ENCODE measurements at regions not wholly inside any gene's neighbourhood (a gene's known extent, or its start where the extent isn't known, plus 50 kb on each side); places are given as distances from the start of the nearest gene placed in this dataset.

DNA sequence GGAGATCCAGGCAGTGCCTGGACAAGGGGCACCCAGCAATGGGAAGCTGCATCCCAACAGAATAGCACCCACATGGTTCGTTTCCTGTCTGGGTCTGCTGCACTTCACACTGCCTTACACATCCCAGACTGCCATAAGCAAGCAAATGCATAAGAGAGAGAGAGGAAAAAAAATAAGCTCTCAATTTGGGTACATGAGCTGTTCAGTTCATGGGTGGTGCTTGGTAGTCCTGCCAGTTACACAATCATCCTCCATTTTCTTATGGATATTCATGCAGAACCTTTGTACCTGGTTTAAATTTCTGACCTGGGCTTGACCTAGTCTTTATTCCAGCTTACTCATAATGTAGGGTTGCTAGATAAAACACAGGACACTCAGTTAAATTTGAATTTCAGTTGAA is 733.6 kb downstream of the TNS3 start:
- no peaks in the 10 kb centered on the region for H3K79me2 ChIP-seq (ENCODE audit: control insufficient read depth, insufficient read depth, low read length)
- H3K9ac ChIP-seq (ENCODE audit: low read length), result no peak overlapping the region
- H4K20me1 ChIP-seq (ENCODE audit: control insufficient read depth, insufficient read depth, low read length, poor library complexity, severe bottlenecking), result no peaks in the 10 kb centered on the region
- DNase-seq (no peak), ATAC-seq (ENCODE audit: low read depth) (no peak)
- H3K4me3 ChIP-seq (ENCODE audit: control extremely low read depth in 1 of 5, extremely low read depth in 1 of 5, insufficient read depth in 1 of 5, low read depth in 2 of 5, low read length in 4 of 5), result no peak overlapping the region
- H3K4me1 ChIP-seq (ENCODE audit: control insufficient read depth in 2 of 2, insufficient read depth in 2 of 2, low read length in 2 of 2), result no peaks in the 10 kb centered on the region
- CTCF ChIA-PET, result no interaction called here
- no peaks in the 10 kb centered on the region for H3K27me3 Mint-ChIP-seq
- no peak overlapping the region for H3K27ac ChIP-seq (ENCODE audit: low read length in 2 of 2)
- H3K9me3 ChIP-seq (ENCODE audit: control extremely low read depth in 1 of 3, control insufficient read depth in 2 of 3, insufficient read depth in 1 of 3, low read length in 2 of 3), result peaks cover 0 to 2% (median 0%) of the 10 kb centered on the region in 3 donors
- H3K4me1 Mint-ChIP-seq, result no peaks in the 10 kb centered on the region
- H3K4me3 Mint-ChIP-seq, result no peak overlapping the region
- intact Hi-C loops (cut with micrococcal nuclease), result no loop called here
- H3K36me3 ChIP-seq (replicated peaks in 1 of 2; ENCODE audit: control extremely low read depth in 1 of 2, control insufficient read depth in 1 of 2, extremely low read depth in 1 of 2, insufficient read depth in 2 of 2, low read length in 1 of 2), result no peaks in the 10 kb centered on the region
- TF ChIP-seq EZH2 (IDR thresholded peaks at IDR 0.05; ENCODE audit: borderline replicate concordance, insufficient read depth, low read depth, low read length, poor library complexity, severe bottlenecking), result no peak
- TF ChIP-seq, protein P1, sequence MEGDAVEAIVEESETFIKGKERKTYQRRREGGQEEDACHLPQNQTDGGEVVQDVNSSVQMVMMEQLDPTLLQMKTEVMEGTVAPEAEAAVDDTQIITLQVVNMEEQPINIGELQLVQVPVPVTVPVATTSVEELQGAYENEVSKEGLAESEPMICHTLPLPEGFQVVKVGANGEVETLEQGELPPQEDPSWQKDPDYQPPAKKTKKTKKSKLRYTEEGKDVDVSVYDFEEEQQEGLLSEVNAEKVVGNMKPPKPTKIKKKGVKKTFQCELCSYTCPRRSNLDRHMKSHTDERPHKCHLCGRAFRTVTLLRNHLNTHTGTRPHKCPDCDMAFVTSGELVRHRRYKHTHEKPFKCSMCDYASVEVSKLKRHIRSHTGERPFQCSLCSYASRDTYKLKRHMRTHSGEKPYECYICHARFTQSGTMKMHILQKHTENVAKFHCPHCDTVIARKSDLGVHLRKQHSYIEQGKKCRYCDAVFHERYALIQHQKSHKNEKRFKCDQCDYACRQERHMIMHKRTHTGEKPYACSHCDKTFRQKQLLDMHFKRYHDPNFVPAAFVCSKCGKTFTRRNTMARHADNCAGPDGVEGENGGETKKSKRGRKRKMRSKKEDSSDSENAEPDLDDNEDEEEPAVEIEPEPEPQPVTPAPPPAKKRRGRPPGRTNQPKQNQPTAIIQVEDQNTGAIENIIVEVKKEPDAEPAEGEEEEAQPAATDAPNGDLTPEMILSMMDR (IDR thresholded peaks at IDR 0.05), result no peak
- WGBS (ENCODE audit: insufficient coverage), result no CpG with 5 or more reads among the region's 1 CpG
- H2AFZ ChIP-seq (ENCODE audit: insufficient read depth, low read depth, low read length, poor library complexity, severe bottlenecking), result no peak overlapping the region
- no peaks in the 10 kb centered on the region for H3K27me3 ChIP-seq (replicated peaks in 1 of 4; ENCODE audit: control extremely low read depth in 1 of 4, control insufficient read depth in 3 of 4, insufficient read depth in 4 of 4, low read length in 3 of 4)
- H3K4me2 ChIP-seq (replicated peaks; ENCODE audit: low read depth, low read length, poor library complexity, severe bottlenecking), result no peak overlapping the region
- POLR2A ChIA-PET, result no interaction called here
- no peak overlapping the region for H3K27ac Mint-ChIP-seq
- no peaks in the 10 kb centered on the region for H3K9me3 Mint-ChIP-seq (ENCODE audit: insufficient read depth)

DNA sequence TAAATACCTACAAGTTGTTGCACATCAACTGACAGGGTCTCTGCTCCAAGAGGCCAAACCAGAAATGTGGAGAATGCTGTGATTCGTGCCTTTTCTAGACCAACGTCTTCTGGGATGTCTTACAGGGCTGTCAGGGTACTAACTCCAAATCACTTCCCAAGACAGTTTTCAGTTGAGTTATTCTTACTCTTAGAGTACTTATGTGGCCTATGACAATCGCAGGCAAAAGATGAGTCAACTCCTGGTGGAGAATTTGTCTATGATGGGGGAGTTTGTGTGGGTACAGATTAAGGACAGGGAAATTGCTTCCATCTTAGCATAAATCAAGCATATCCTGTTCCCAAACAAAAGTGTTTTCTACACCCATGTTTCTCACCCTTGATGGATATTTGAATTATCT is 734.8 kb downstream of the TNS3 start:
- WGBS (ENCODE audit: insufficient coverage), result 86% methylated on average over 2 of the region's 3 CpGs
- Mint-ChIP-seq H3K27ac (no peak overlapping the region), H3K9me3 (ENCODE audit: insufficient read depth) (no peaks in the 10 kb centered on the region), H3K4me3 (no peak overlapping the region), H3K4me1 (no peaks in the 10 kb centered on the region), H3K27me3 (no peaks in the 10 kb centered on the region)
- Histone ChIP-seq H3K4me3 (ENCODE audit: control extremely low read depth in 1 of 5, extremely low read depth in 1 of 5, insufficient read depth in 1 of 5, low read depth in 2 of 5, low read length in 4 of 5) (no peak overlapping the region), H3K9me3 (ENCODE audit: control extremely low read depth in 1 of 3, control insufficient read depth in 2 of 3, insufficient read depth in 1 of 3, low read length in 2 of 3) (peaks cover 0 to 2% (median 0%) of the 10 kb centered on the region in 3 donors), H3K36me3 (replicated peaks in 1 of 2; ENCODE audit: control extremely low read depth in 1 of 2, control insufficient read depth in 1 of 2, extremely low read depth in 1 of 2, insufficient read depth in 2 of 2, low read length in 1 of 2) (no peaks in the 10 kb centered on the region), H2AFZ (ENCODE audit: insufficient read depth, low read depth, low read length, poor library complexity, severe bottlenecking) (no peak overlapping the region), H3K9ac (ENCODE audit: low read length) (no peak overlapping the region), H3K4me2 (replicated peaks; ENCODE audit: low read depth, low read length, poor library complexity, severe bottlenecking) (no peak overlapping the region), H3K4me1 (ENCODE audit: control insufficient read depth in 2 of 2, insufficient read depth in 2 of 2, low read length in 2 of 2) (no peaks in the 10 kb centered on the region), H3K27me3 (replicated peaks in 1 of 4; ENCODE audit: control extremely low read depth in 1 of 4, control insufficient read depth in 3 of 4, insufficient read depth in 4 of 4, low read length in 3 of 4) (no peaks in the 10 kb centered on the region), H4K20me1 (ENCODE audit: control insufficient read depth, insufficient read depth, low read length, poor library complexity, severe bottlenecking) (no peaks in the 10 kb centered on the region), H3K27ac (ENCODE audit: low read length in 2 of 2) (no peak overlapping the region), H3K79me2 (ENCODE audit: control insufficient read depth, insufficient read depth, low read length) (no peaks in the 10 kb centered on the region)
- CTCF ChIA-PET, result no interaction called here
- ATAC-seq (ENCODE audit: low read depth), result no peak
- POLR2A ChIA-PET, result no interaction called here
- DNase-seq, result no peak
- TF ChIP-seq EZH2 (IDR thresholded peaks at IDR 0.05; ENCODE audit: borderline replicate concordance, insufficient read depth, low read depth, low read length, poor library complexity, severe bottlenecking), result no peak
- TF ChIP-seq, protein P1 (IDR thresholded peaks at IDR 0.05), result no peak
- intact Hi-C loops (cut with micrococcal nuclease), result no loop called here
